ENCODE measurements at regions not wholly inside any gene's neighbourhood (a gene's known extent, or its start where the extent isn't known, plus 50 kb on each side); places are given as distances from the start of the nearest gene placed in this dataset.

GRCh38 chr7:45365341-45365740 lies 207.8 kb downstream of the RAMP3 start:
- no peak for DNase-seq (ENCODE audit: low read depth, low spot score)
- CTCF ChIA-PET = no interaction called here

GRCh38 chr7:45366475-45366874 lies 207.7 kb upstream of the ADCY1 start:
- intact Hi-C loops (cut with micrococcal nuclease; ENCODE audit: unreplicated experiment) = no loop called here
- no peak for TF ChIP-seq TCF7L2 (IDR thresholded peaks at IDR 0.05; ENCODE audit: low read depth, low read length)
- no peak for TF ChIP-seq POLR2AphosphoS5 (IDR thresholded peaks at IDR 0.05; ENCODE audit: low read depth, low read length)
- no peak for TF ChIP-seq SIN3A (IDR thresholded peaks at IDR 0.05; ENCODE audit: borderline replicate concordance, insufficient read depth, low read depth, low read length)
- TF ChIP-seq CTCF (IDR thresholded peaks at IDR 0.05) = no peak
- TF ChIP-seq REST (IDR thresholded peaks at IDR 0.05; ENCODE audit: insufficient read depth in 1 of 2, low read depth in 2 of 2, low read length in 1 of 2) = no peak
- in situ Hi-C loops (cut with HindIII; ENCODE audit: low pct_unique_long_range_greater_than_20kb, low sequenced_read_pairs) = no loop called here
- Histone ChIP-seq H3K27ac (ENCODE audit: low read length) (no peak overlapping the region), H3K9me3 (ENCODE audit: control insufficient read depth, insufficient read depth, low read depth, low read length) (no peaks in the 10 kb centered on the region), H3K27me3 (ENCODE audit: control insufficient read depth, insufficient read depth, low read length) (peaks cover 14% of the 10 kb centered on the region), H3K4me1 (ENCODE audit: control insufficient read depth, insufficient read depth, low read length) (no peaks in the 10 kb centered on the region), H3K36me3 (ENCODE audit: control insufficient read depth, insufficient read depth, low read length) (no peaks in the 10 kb centered on the region), H3K4me3 (ENCODE audit: low read depth in 2 of 2, low read length in 2 of 2) (no peak overlapping the region)
- no peak for DNase-seq (ENCODE audit: low read depth, low spot score)
- ATAC-seq = no peak
- BruUV-seq (replicated peaks) = no TSS peak
- ChIA-PET CTCF (no interaction called here), POLR2A (no interaction called here)

More at GRCh38 chr7:45365341-45365740, 207.8 kb downstream of the RAMP3 start:
- H3K4me3 ChIP-seq (ENCODE audit: low read depth in 2 of 2, low read length in 2 of 2) = no peak overlapping the region
- no peak overlapping the region for H3K27ac ChIP-seq (ENCODE audit: low read length)
- peaks cover 14% of the 10 kb centered on the region for H3K27me3 ChIP-seq (ENCODE audit: control insufficient read depth, insufficient read depth, low read length)
- in situ Hi-C loops (cut with HindIII; ENCODE audit: low pct_unique_long_range_greater_than_20kb, low sequenced_read_pairs) (no loop called here), intact Hi-C loops (cut with micrococcal nuclease; ENCODE audit: unreplicated experiment) (no loop called here)
- ATAC-seq = no peak
- BruUV-seq (replicated peaks) = no TSS peak
- TF ChIP-seq TCF7L2 (IDR thresholded peaks at IDR 0.05; ENCODE audit: low read depth, low read length) (no peak), POLR2AphosphoS5 (IDR thresholded peaks at IDR 0.05; ENCODE audit: low read depth, low read length) (no peak), CTCF (IDR thresholded peaks at IDR 0.05) (no peak), SIN3A (IDR thresholded peaks at IDR 0.05; ENCODE audit: borderline replicate concordance, insufficient read depth, low read depth, low read length) (no peak)
- no peaks in the 10 kb centered on the region for H3K9me3 ChIP-seq (ENCODE audit: control insufficient read depth, insufficient read depth, low read depth, low read length)
- H3K36me3 ChIP-seq (ENCODE audit: control insufficient read depth, insufficient read depth, low read length) = no peaks in the 10 kb centered on the region
- POLR2A ChIA-PET = no interaction called here
- H3K4me1 ChIP-seq (ENCODE audit: control insufficient read depth, insufficient read depth, low read length) = no peaks in the 10 kb centered on the region
